Omental fat pad (tissue), 3 donors: ENCODE measurements at regions not wholly inside any gene's neighbourhood (a gene's known extent, or its start where the extent isn't known, plus 50 kb on each side); places are given as distances from the start of the nearest gene placed in this dataset.

Experiments used
- ATAC-seq: fragments of 150-250 bp; one replicate; pipeline ENCODE4 v1.9.1; 2016; ENCODE audit warnings: mild to moderate bottlenecking, moderate library complexity; ENCODE audit not compliant: low FRiP score
- DNase-seq: peaks from one replicate; pipeline ENCODE4 v3.0.0-alpha.2; 2019; ENCODE audit warnings: low spot score
- TF ChIP-seq, protein P1 (sequence below), 3 donors: fragments of 450-650 bp; IDR thresholded peaks; one replicate each; pipeline ENCODE4 v1.5.1; 2016 to 2017; ENCODE audit warnings: antibody characterized with exemption in 3 of 3, mild to moderate bottlenecking in 3 of 3, moderate library complexity in 2 of 3

- ATAC-seq: no peak
- TF ChIP-seq, protein P1, sequence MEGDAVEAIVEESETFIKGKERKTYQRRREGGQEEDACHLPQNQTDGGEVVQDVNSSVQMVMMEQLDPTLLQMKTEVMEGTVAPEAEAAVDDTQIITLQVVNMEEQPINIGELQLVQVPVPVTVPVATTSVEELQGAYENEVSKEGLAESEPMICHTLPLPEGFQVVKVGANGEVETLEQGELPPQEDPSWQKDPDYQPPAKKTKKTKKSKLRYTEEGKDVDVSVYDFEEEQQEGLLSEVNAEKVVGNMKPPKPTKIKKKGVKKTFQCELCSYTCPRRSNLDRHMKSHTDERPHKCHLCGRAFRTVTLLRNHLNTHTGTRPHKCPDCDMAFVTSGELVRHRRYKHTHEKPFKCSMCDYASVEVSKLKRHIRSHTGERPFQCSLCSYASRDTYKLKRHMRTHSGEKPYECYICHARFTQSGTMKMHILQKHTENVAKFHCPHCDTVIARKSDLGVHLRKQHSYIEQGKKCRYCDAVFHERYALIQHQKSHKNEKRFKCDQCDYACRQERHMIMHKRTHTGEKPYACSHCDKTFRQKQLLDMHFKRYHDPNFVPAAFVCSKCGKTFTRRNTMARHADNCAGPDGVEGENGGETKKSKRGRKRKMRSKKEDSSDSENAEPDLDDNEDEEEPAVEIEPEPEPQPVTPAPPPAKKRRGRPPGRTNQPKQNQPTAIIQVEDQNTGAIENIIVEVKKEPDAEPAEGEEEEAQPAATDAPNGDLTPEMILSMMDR (IDR thresholded peaks at IDR 0.05): no peak
These were observed 103.1 kb upstream of the MYO10 start for GRCh38 chr5:17039170-17039569.

DNA sequence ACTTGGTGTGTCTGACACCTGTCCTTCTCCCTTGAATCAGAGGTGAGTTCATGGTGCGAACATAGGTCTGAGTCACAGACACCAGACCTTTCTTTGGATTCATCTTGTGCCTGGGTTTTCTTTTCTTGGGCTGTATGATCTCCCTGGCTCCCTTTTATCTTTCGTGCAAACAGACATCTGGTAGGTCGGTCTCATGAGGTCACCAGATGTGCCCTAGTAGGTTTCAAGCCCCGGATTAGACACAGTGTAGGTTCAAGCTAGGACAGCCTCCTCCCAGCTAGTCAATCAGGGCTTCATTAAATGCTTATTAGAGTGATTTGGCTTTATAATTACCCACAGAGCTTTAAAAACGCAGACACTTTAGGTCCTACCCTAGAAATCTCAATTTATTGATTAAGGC, 106.0 kb upstream of the MYO10 start:
- no peak for ATAC-seq
- DNase-seq: no peak
- TF ChIP-seq, protein P1 (IDR thresholded peaks at IDR 0.05): no peak

More at GRCh38 chr5:17039170-17039569, 103.1 kb upstream of the MYO10 start:
- DNase-seq: no peak

- ATAC-seq (no peak), DNase-seq (no peak)
- TF ChIP-seq, protein P1 (IDR thresholded peaks at IDR 0.05): no peak
These were observed 110.2 kb upstream of the MYO10 start for GRCh38 chr5:17046320-17046719.

GRCh38 chr5:17050236-17050635, 114.1 kb upstream of the MYO10 start:
- ATAC-seq (no peak), DNase-seq (no peak)
- TF ChIP-seq, protein P1 (IDR thresholded peaks at IDR 0.05): no peak

- TF ChIP-seq, protein P1 (IDR thresholded peaks at IDR 0.05): no peak
- ATAC-seq (no peak), DNase-seq (no peak)
These were observed 118.8 kb upstream of the MYO10 start for GRCh38 chr5:17054911-17055310.

DNA sequence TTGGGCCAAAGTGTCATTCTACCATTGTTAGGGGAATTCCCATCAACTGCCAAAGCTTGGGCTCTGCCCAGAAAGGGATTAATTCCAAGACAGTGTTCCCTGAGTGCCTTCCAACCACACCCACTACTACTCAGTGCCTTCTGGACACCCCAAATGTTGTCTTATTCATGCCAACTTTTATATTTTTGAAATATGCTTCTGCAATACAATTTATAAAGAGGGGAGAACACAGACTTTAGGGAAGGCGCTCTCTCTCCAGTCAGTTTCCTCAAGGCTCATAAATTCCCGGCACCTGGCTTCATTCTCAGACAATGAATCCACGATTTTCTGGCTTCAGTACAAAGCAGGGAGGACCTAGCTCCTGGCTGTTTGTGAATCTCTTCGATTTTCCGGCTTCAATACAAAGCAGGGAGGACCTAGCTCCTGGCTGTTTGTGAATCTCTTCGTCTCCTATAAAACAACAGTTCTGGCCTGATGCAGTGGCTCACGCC, 120.1 kb upstream of the MYO10 start:
- DNase-seq (no peak), ATAC-seq (no peak)
- TF ChIP-seq, protein P1 (IDR thresholded peaks at IDR 0.05): no peak

- DNase-seq (no peak), ATAC-seq (no peak)
- TF ChIP-seq, protein P1 (IDR thresholded peaks at IDR 0.05): no peak
These were observed 122.3 kb upstream of the MYO10 start for GRCh38 chr5:17058438-17058837.
